T-helper 1 cell (primary cell): ENCODE measurements at regions not wholly inside any gene's neighbourhood (a gene's known extent, or its start where the extent isn't known, plus 50 kb on each side); places are given as distances from the start of the nearest gene placed in this dataset.
"Not testable (repeated sequence)": the region's sequence is repeated elsewhere in the genome, so short reads cannot be mapped to it uniquely, and the experiment has no call there.

Experiments
- DNase-seq, 5 donors: peaks; one replicate each; pipeline ENCODE4 v3.0.0-alpha.2; 2012 to 2020

- DNase-seq: no peak
Measured at GRCh38 chr9:73053543-73053942, 98.1 kb upstream of the ANXA1 start.

GRCh38 chr9:73050887-73051550, 98.2 kb upstream of the ALDH1A1 start:
- no peak for DNase-seq

GRCh38 chr9:73050065-73050816, 97.4 kb upstream of the ALDH1A1 start:
- no peak for DNase-seq

- DNase-seq: no peak
Measured at GRCh38 chr9:73049280-73049679, 96.4 kb upstream of the ALDH1A1 start.

DNA sequence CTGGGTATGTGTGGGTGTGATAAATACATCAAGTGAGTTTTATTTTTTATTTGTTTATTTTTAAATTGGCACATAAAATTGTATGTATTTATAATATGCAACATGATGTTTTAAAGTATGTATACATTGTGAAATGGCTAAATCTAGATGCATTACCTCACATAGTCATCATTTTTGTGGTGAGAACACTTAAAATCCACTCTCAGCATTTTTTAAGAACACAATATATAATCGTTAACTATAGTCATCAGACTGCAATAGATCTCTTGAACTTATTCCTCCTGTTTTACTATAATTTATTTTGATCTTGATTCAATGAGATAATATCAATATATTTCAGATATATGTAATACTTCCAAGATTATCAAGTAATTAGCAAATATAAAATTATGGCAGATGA, 93.9 kb upstream of the ALDH1A1 start:
- DNase-seq: no peak

DNA sequence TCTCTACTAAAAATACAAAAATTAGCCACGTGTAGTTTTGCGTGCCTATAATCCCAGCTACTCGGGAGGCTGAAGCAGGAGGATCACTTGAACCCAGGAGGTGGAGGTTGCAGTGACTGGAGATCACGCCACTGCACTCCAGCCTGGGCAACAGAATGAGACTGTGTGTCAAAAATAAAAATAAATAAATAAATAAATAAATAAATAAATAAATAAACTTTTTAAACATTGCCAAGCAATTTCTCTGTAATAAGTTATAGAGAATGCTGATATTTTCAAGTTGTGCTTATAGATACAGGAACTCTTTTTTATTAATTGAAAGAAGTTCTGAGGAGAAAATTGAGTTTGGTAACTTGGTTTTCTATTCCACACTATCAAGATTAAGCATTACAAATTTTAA, 91.9 kb upstream of the ALDH1A1 start:
- not testable (repeated sequence) for DNase-seq

GRCh38 chr9:73042155-73042554, 89.3 kb upstream of the ALDH1A1 start:
- no peak for DNase-seq

- no peak for DNase-seq
Measured at GRCh38 chr9:73039271-73040263, 86.7 kb upstream of the ALDH1A1 start.

GRCh38 chr9:73038613-73039012, 85.8 kb upstream of the ALDH1A1 start:
- DNase-seq: no peak

- DNase-seq: no peak
Measured at GRCh38 chr9:73038089-73038509, 85.2 kb upstream of the ALDH1A1 start.

GRCh38 chr9:73037613-73038012, 84.8 kb upstream of the ALDH1A1 start:
- no peak for DNase-seq

DNA sequence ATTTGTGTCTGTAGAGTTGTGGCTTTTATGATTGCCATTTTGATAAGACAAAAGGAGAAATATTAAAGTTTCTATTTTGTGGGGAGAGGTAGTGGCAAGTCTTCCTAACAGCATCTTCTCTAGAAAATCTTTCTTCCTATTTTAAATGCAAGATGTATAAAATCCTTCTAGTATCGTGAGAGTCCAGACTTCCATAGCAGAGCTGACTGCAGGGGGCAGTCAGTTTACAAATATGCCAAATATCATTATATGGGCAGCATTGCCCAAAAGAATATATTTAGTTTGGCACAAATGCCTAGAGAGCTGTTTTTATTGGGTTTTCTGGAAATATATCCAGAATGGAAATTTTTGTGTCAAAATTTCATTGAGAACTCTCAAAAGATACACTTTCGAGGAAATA, 82.1 kb upstream of the ALDH1A1 start:
- no peak for DNase-seq

DNA sequence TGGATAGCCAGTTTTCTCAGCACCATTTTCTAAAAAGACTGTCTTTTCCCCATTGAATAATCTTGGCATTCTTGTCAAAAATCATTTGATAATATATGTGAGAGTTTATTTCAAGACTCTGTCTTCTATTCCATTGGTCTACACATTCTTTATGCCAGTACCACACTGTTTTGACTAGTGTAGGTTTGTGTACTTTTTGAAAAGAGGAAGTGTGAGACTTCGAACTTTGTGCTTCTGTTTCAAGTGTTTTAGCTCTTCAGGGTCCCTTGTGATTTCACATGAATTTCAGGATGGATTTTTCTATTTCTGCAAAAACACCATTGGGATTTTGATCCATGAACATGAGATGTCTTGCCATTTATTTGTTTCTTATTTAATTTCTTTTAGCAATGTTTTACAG, 78.5 kb upstream of the ALDH1A1 start:
- no peak for DNase-seq

DNA sequence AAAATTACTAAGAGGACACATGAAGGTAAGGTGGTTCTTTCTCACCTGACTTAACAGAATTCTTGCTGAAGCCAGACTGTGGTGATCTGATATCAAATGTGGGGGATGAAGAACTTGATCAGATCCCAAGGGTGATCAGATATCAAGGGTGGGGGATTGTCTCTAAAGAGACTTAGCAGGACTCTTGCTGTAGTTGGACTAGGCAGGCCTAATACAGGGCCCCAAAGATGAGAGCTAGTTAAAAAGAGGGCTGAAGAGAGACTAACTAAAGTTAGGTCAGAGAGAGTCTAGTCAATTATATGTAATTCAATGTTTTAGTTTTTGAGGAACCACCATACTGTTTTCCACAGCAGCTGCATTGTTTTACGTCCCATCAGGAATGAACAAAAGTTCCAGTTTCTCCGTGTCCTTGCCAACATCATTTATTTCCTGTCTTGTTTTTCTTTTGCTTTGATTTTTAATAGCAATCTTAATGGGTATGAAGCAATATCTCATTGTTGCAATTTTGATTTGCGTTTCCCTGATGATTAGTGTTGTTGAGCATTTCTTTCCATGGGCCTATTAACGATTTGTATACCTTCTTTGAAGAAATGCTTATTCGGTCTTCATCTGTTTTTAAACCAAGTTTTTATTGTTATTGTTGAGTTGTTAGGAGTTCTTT, 77.6 kb upstream of the ALDH1A1 start:
- no peak for DNase-seq

GRCh38 chr9:73029346-73029745, 76.5 kb upstream of the ALDH1A1 start:
- no peak for DNase-seq

DNA sequence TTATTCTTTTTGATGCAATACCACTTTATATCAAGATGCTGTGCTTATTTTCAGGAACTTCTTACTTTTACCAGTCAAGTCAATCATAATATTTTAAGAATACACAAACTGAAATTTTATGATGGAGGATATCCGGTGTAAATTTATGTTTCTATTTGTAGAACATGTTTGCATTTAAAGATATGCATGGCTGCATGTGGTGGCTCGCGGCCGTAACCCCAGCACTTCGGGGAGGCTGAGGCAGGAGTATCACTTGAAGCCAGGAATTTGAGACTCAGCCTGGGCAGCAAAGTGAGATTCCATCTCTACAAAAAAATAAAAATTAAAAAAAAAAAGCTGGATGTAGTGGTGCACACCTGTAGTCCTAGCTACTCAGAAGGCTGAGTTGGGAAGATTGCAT, 73.5 kb upstream of the ALDH1A1 start:
- no peak for DNase-seq

DNA sequence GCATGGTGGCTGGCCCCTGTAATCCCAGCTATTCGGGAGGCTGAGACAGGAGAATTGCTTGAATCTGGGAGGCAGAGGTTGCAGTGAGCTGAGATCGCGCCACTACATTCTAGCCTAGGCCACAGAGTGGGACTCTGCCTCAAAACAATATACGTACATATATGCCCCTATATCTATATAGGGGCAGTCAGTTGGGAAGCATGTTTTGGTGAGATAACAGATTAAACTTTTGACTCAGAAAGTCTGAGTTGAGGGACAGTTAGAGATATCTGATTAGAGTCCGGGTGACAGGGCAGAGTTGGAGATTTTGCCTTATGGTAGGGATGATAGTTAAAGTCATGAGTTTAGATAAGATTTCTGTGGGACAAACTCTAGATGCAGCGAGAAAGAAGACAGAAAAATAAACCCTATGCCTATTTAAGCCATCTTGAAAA, 71.8 kb upstream of the ALDH1A1 start:
- no peak for DNase-seq

- DNase-seq: peak; percentile 3 to 45 (median 5)
Measured at GRCh38 chr9:73023025-73023541, 70.2 kb upstream of the ALDH1A1 start.

DNA sequence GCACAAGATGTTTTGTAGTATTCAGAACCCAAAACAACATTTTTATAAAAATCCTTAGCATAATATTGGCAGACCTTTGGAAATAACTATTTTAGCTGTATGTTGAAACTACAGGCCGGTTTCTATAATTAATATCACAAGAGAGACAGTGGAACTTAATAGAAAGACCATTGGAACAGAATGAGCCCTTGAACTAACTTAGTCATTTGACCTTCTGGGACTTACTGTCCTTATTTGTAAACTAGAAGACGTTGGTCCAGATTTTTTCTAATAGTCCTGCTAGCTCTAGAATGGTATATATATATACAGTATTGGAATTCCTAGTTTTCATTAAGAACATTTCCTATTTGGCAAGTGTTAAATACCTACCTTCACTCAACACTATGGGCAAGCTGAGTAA, 69.5 kb upstream of the ALDH1A1 start:
- no peak for DNase-seq

DNA sequence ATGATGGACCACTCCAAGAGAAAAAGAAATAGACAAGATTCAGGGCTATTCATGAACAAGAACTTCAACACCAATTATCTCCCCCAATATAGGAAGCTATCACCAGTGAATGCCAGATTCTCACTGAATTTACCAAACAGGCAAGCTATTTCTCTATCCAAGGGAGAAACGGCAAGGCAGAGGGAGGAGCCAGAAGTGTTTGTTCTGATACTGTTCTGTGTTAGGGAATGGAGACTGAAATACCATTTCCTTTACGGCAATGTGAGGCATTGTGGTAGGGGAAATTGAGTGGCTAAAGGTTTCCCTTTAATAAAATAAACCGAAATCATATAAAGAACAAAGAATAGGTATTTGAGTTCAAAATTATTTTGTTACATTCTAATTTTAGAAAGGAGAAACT, 68.0 kb upstream of the ALDH1A1 start:
- DNase-seq: no peak

DNA sequence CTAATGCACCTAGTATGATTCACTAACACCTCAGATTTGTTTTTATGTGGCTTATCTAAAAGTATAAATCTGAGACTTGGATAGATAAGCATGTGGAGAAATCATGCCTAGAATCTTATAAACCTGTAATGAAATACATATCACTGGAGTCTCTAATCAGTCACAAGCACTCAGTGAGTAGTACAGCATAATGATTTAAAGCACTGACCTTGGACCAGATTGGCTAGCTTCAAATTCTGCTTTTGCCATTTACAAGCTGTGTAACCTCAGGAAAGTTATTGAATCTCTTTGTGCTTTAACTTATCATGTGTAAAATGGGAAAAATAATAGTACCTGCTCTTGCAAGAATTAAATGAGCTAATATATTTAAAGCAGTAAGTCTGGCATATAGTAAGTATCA, 61.2 kb upstream of the ALDH1A1 start:
- no peak for DNase-seq

DNA sequence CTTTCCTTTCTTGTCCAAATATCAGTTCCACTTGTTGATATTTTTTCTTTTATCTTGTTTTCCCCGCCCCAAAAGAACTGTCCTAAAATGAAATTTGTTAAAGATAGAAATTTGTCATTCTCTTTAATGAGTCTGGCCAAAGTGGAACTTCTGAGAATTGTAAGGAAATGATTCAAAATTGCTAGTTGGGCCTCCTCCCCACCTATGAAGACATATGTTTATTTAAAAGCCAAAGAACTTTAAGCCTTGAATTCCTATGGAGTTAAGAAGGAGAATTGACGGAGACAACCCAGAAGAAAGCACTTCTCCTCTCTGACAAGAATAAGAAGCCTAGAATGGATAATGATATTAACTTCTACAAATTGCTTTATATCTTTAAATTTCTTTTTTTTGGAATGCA, 59.1 kb upstream of the ALDH1A1 start:
- DNase-seq: no peak
